GM23338 (cell line): ENCODE measurements at regions not wholly inside any gene's neighbourhood (a gene's known extent, or its start where the extent isn't known, plus 50 kb on each side); places are given as distances from the start of the nearest gene placed in this dataset.

Experiments used
- ATAC-seq: fragments of 200-7000 bp; cut with Tn5 transposase; 3 replicates; pipeline ENCODE4 v1.9.1; 2020
- DNase-seq: peaks from one replicate; pipeline ENCODE4 v3.0.0-alpha.2; 2015; ENCODE audit warnings: low spot score
- H2AFZ ChIP-seq: fragments of 200-600 bp; sonication (generic); 2 replicates; pipeline ENCODE4 v1.8.0; 2016; ENCODE audit warnings: antibody characterized with exemption, mild to moderate bottlenecking, moderate library complexity
- H3F3A ChIP-seq: fragments of 200-600 bp; sonication (generic); replicated peaks from 2 replicates; pipeline ENCODE4 v1.8.0; 2017; ENCODE audit warnings: antibody characterized with exemption, mixed run types, low read depth
- H3K27ac ChIP-seq: fragments of 200-600 bp; sonication (generic); 2 replicates; pipeline ENCODE4 v1.6.1; 2016; ENCODE audit warnings: low read depth
- H3K27me3 ChIP-seq: fragments of 200-600 bp; sonication (generic); 2 replicates; pipeline ENCODE4 v1.8.0; 2016; ENCODE audit warnings: mild to moderate bottlenecking, mixed run types, moderate library complexity; ENCODE audit not compliant: insufficient read depth
- H3K36me3 ChIP-seq: fragments of 200-600 bp; sonication (generic); 2 replicates; pipeline ENCODE4 v1.8.0; 2016; ENCODE audit warnings: mild to moderate bottlenecking; ENCODE audit not compliant: insufficient read depth
- H3K4me1 ChIP-seq: fragments of 200-600 bp; sonication (generic); 2 replicates; pipeline ENCODE4 v1.8.0; 2016; ENCODE audit warnings: mild to moderate bottlenecking, moderate library complexity; ENCODE audit not compliant: insufficient read depth
- H3K4me2 ChIP-seq: fragments of 200-600 bp; sonication (generic); 2 replicates; pipeline ENCODE4 v1.7.1; 2017; ENCODE audit warnings: mixed run types
- H3K4me3 ChIP-seq: fragments of 200-600 bp; sonication (generic); 2 replicates; pipeline ENCODE4 v1.6.1; 2016; ENCODE audit warnings: mixed run types
- H3K79me2 ChIP-seq: fragments of 200-600 bp; sonication (generic); replicated peaks from 2 replicates; pipeline ENCODE4 v1.8.0; 2017; ENCODE audit warnings: mild to moderate bottlenecking; ENCODE audit not compliant: insufficient read depth
- H3K9me2 ChIP-seq: fragments of 200-600 bp; sonication (generic); 2 replicates; pipeline ENCODE4 v1.8.0; 2017; ENCODE audit not compliant: insufficient read depth
- H4K20me1 ChIP-seq: fragments of 200-600 bp; sonication (generic); replicated peaks from 2 replicates; pipeline ENCODE4 v1.8.0; 2017; ENCODE audit warnings: mild to moderate bottlenecking; ENCODE audit not compliant: insufficient read depth
- H3K27ac Mint-ChIP-seq: 2 replicates; pipeline ENCODE4 v1.8.0; 2020; ENCODE audit warnings: inconsistent platforms, mild to moderate bottlenecking, moderate library complexity, mixed read lengths
- H3K27me3 Mint-ChIP-seq: 3 replicates; pipeline ENCODE4 v1.8.0; 2022; ENCODE audit warnings: low read depth, mild to moderate bottlenecking, moderate library complexity, mixed read lengths, inconsistent platforms; ENCODE audit not compliant: insufficient read depth, poor library complexity
- H3K36me3 Mint-ChIP-seq: 3 replicates; pipeline ENCODE4 v1.8.0; 2021; ENCODE audit warnings: low read depth, mild to moderate bottlenecking, inconsistent platforms, moderate library complexity, mixed read lengths
- H3K4me1 Mint-ChIP-seq: 3 replicates; pipeline ENCODE4 v1.8.0; 2020; ENCODE audit warnings: mild to moderate bottlenecking, inconsistent platforms, mixed read lengths
- H3K4me3 Mint-ChIP-seq: 3 replicates; pipeline ENCODE4 v1.8.0; 2021; ENCODE audit warnings: moderate library complexity, mild to moderate bottlenecking, inconsistent platforms, mixed read lengths
- H3K9me3 Mint-ChIP-seq: 3 replicates; pipeline ENCODE4 v1.8.0; 2020; ENCODE audit warnings: moderate library complexity, mild to moderate bottlenecking, inconsistent platforms, mixed read lengths
- CREB1 ChIP-seq: fragments of 250-450 bp; sonication (Bioruptor Pico); IDR thresholded peaks from 2 replicates; pipeline ENCODE4 v1.5.0; 2020; ENCODE audit warnings: low read depth, mild to moderate bottlenecking, moderate library complexity
- CTCF ChIP-seq, 2 experiments: fragments of 200-600 bp in 1 of 2; sonication (generic) in 1 of 2; conservative IDR thresholded peaks; 2 replicates each; pipeline versions ENCODE4 v1.5.1 to v1.6.1; 2016 to 2017; ENCODE audit warnings: antibody characterized with exemption in 2 of 2, low read depth in 2 of 2, mild to moderate bottlenecking in 2 of 2, moderate library complexity in 1 of 2
- ETS1 ChIP-seq: IDR thresholded peaks from 2 replicates; pipeline ENCODE4 v1.6.1; 2016; ENCODE audit warnings: antibody characterized with exemption
- EZH2 ChIP-seq: fragments of 200-600 bp; sonication (generic); IDR thresholded peaks from one replicate; pipeline ENCODE4 v1.8.0; 2017; ENCODE audit warnings: antibody characterized with exemption, mild to moderate bottlenecking, low read depth; ENCODE audit not compliant: unreplicated experiment
- EZH2phosphoT487 ChIP-seq: fragments of 200-600 bp; sonication (generic); IDR thresholded peaks from one replicate; pipeline ENCODE4 v1.8.1; 2018; ENCODE audit warnings: antibody characterized with exemption; ENCODE audit not compliant: unreplicated experiment
- NANOG ChIP-seq: IDR thresholded peaks from 2 replicates; pipeline ENCODE4 v1.6.1; 2016; ENCODE audit warnings: antibody characterized with exemption, borderline replicate concordance
- POLR2AphosphoS5 ChIP-seq: IDR thresholded peaks from 2 replicates; pipeline ENCODE4 v1.6.1; 2016; ENCODE audit warnings: antibody characterized with exemption, low read depth
- STAT1 ChIP-seq: IDR thresholded peaks from one replicate; pipeline ENCODE4 v1.6.1; 2016; ENCODE audit warnings: antibody characterized with exemption; ENCODE audit not compliant: unreplicated experiment
- ZNF114 ChIP-seq: fragments of 250-450 bp; sonication (Bioruptor Pico); IDR thresholded peaks from 2 replicates; pipeline ENCODE4 v1.5.0; 2020; ENCODE audit warnings: mild to moderate bottlenecking, moderate library complexity
- ZNF331 ChIP-seq: fragments of 250-450 bp; sonication (Bioruptor Pico); IDR thresholded peaks from 2 replicates; pipeline ENCODE4 v1.5.0; 2020; ENCODE audit warnings: low read depth, mild to moderate bottlenecking, moderate library complexity
- ZNF462 ChIP-seq: fragments of 250-450 bp; sonication (Bioruptor Pico); IDR thresholded peaks from 2 replicates; pipeline ENCODE4 v1.5.0; 2020; ENCODE audit warnings: mild to moderate bottlenecking, moderate library complexity

GRCh38 chr6:163793011-163793983, 378.8 kb downstream of the QKI start (continued):
- TF ChIP-seq POLR2AphosphoS5: no peak
- TF ChIP-seq ZNF462: no peak
- no peak for TF ChIP-seq ZNF114 (CRISPR knock-in tag)

- Histone ChIP-seq H3K4me2 (no peak overlapping the region), H3F3A (no peaks in the 10 kb centered on the region), H3K27me3 (no peaks in the 10 kb centered on the region), H2AFZ (no peak overlapping the region), H3K27ac (no peak overlapping the region), H4K20me1 (no peaks in the 10 kb centered on the region), H3K36me3 (no peaks in the 10 kb centered on the region), H3K79me2 (no peaks in the 10 kb centered on the region), H3K4me3 (no peak overlapping the region), H3K9me2 (peaks cover 3% of the 10 kb centered on the region), H3K4me1 (no peaks in the 10 kb centered on the region)
- Mint-ChIP-seq H3K4me1 (peaks cover 8% of the 10 kb centered on the region; the same call in 2 of the 3 replicates), H3K27ac (no peak overlapping the region), H3K27me3 (no peaks in the 10 kb centered on the region), H3K9me3 (no peaks in the 10 kb centered on the region), H3K36me3 (no peaks in the 10 kb centered on the region), H3K4me3 (no peak overlapping the region)
- ATAC-seq: no peak
- no peak for DNase-seq
- TF ChIP-seq CREB1 (CRISPR knock-in tag) (no peak), POLR2AphosphoS5 (no peak), STAT1 (no peak), EZH2phosphoT487 (no peak), EZH2 (no peak), ZNF114 (CRISPR knock-in tag) (no peak), NANOG (no peak), ZNF331 (CRISPR knock-in tag) (no peak), CTCF (conservative IDR thresholded peaks at IDR 0.05; ENCODE audit: low read depth in 2 of 2) (no peak), ETS1 (no peak)
Measured at GRCh38 chr6:163790266-163790840, 375.8 kb downstream of the QKI start.
